Stomach (tissue), 8 donors: ENCODE measurements at regions not wholly inside any gene's neighbourhood (a gene's known extent, or its start where the extent isn't known, plus 50 kb on each side); places are given as distances from the start of the nearest gene placed in this dataset.

Experiments
- DNase-seq, 2 donors: peaks; one replicate each; pipeline versions ENCODE4 v3.0.0 to v3.0.0-alpha.2; 2013 to 2019
- H3K27ac ChIP-seq, 5 donors: fragments of 200-600 bp in 4 of 5; sonication (generic) in 4 of 5; one replicate each; pipeline ENCODE4 v1.5.1; 2013 to 2019; ENCODE audit warnings: mild to moderate bottlenecking in 1 of 5, moderate library complexity in 1 of 5
- H3K27me3 ChIP-seq, 3 donors: fragments of 200-600 bp; sonication (generic); one replicate each; pipeline ENCODE4 v1.5.1; 2017 to 2019; ENCODE audit warnings: mixed run types in 1 of 3
- H3K36me3 ChIP-seq, 4 donors: fragments of 200-600 bp; sonication (generic); 1 replicate in 3 of 4; 2 replicates in 1 of 4; pipeline ENCODE4 v1.5.1; 2016 to 2019
- H3K4me1 ChIP-seq, 4 donors: fragments of 200-600 bp; sonication (generic); one replicate each; pipeline ENCODE4 v1.5.1; 2016 to 2019
- H3K4me3 ChIP-seq, 4 donors: fragments of 200-600 bp; sonication (generic) in 3 of 4; one replicate each; pipeline ENCODE4 v1.5.1; 2016 to 2019; ENCODE audit warnings: mild to moderate bottlenecking in 1 of 4
- H3K9me3 ChIP-seq, 4 donors: fragments of 200-600 bp; sonication (generic); one replicate each; pipeline ENCODE4 v1.5.1; 2016 to 2019
- CTCF ChIP-seq, 7 experiments: fragments of 450-650 bp in 4 of 7; fragments of 200-600 bp in 3 of 7; sonication (generic) in 3 of 7; IDR thresholded peaks; one replicate each; pipeline ENCODE4 v1.5.1; 2016 to 2019; ENCODE audit warnings: antibody characterized with exemption in 7 of 7, control low read depth in 2 of 7, mild to moderate bottlenecking in 1 of 7
- EP300 ChIP-seq: sonication (generic); formaldehyde crosslinking; IDR thresholded peaks from one replicate; pipeline ENCODE4 v1.6.1; 2017; ENCODE audit warnings: antibody characterized with exemption
- POLR2A ChIP-seq, 4 donors: fragments of 450-650 bp; IDR thresholded peaks; one replicate each; pipeline ENCODE4 v1.6.1; 2016; ENCODE audit warnings: antibody characterized with exemption in 4 of 4, control low read depth in 2 of 4, mild to moderate bottlenecking in 1 of 4, moderate library complexity in 1 of 4
- POLR2AphosphoS5 ChIP-seq, 3 donors: sonication (generic); formaldehyde crosslinking; IDR thresholded peaks; one replicate each; pipeline ENCODE4 v1.6.1; 2016; ENCODE audit warnings: antibody characterized with exemption in 3 of 3
- WGBS, 5 donors: extraction: QIAGEN DNeasy Blood & Tissue Kit in 3 of 5; methylation state at CpG; one replicate each; pipeline versions ENCODE4 v1.1.5 to v1.1.7; 2013 to 2018; 5-methylcytosine and 5-hydroxymethylcytosine counted together
- intact Hi-C: fragments of 100-400 bp; cut with DNase I; formaldehyde crosslinking; loops from one replicate; pipeline ENCODE4 v1.15.1; 2023; ENCODE audit warnings: low total_unique reads
- donor health status: healthy with polysubstance abuse.
- donor health status: Bipolar disorder and iron deficiency.
- donor health status: healthy.

DNA sequence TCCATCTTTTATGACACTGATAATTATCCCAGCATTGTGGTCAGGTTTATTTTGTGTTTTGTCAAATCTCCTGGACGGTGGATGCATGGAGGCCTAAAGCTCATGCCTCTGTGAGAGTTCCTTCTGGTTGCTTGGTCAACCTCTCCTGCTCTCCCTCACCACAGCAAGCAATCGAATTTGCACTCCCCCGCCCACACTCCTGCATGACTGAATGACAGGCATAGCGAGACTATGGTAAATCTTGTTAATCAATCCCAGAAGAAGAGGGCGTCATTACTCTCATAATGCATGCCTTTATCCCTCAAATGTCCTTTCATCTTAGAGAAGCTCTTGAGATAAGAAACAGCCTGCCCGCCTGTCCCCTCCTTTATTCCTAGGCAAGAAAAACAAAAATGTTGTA lies 1215.0 kb upstream of the CDH9 start:
- no peaks in the 10 kb centered on the region for H3K4me1 ChIP-seq
- TF ChIP-seq POLR2AphosphoS5 (IDR thresholded peaks at IDR 0.05) = no peak
- no peak for TF ChIP-seq CTCF (IDR thresholded peaks at IDR 0.05)
- no peak for TF ChIP-seq EP300
- no peak for TF ChIP-seq POLR2A (IDR thresholded peaks at IDR 0.05)
- no peaks in the 10 kb centered on the region for H3K27me3 ChIP-seq
- intact Hi-C loops = no loop called here
- H3K4me3 ChIP-seq = no peak overlapping the region
- H3K36me3 ChIP-seq = no peaks in the 10 kb centered on the region
- WGBS, 5 donors = 71 to 83% (median 79%) methylated on average over 6 of the region's 6 CpGs
- DNase-seq = no peak
- H3K27ac ChIP-seq = no peak overlapping the region
- peaks cover 0 to 9% (median 0%) of the 10 kb centered on the region in 4 donors for H3K9me3 ChIP-seq

DNA sequence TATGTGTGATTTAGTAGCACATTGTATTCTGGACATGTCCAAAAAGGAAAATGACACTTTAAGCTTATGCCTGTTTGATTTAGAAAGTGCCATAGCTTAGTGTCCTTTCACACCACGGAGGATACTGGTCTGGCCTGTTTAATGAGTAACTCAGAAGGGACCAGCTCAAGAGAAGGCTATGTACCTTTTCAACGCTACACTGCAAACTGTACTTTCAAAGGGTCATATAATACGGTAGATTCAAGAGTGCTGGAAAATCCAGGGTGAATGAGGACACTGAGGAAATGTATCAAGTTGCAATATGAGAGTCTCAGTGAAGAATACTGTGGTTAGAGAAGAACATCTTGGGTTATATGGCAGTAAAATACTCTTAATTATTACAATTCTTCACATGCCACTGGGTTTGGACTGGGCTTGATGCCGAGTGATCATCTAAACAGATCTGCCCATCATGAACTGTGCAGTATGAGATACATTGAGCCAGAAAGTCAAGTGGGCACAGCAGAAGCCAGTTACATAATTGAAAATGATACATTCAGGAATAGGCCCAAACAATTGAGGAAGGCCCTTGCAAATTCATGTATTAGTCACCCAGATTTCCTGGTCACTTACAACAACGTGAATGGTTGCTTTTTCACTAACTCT lies 1211.5 kb upstream of the CDH9 start:
- H3K4me1 ChIP-seq = no peaks in the 10 kb centered on the region
- H3K4me3 ChIP-seq = no peak overlapping the region
- TF ChIP-seq POLR2AphosphoS5 (IDR thresholded peaks at IDR 0.05) = no peak
- TF ChIP-seq CTCF (IDR thresholded peaks at IDR 0.05) = no peak
- no peak for TF ChIP-seq POLR2A (IDR thresholded peaks at IDR 0.05)
- no peak for TF ChIP-seq EP300
- intact Hi-C loops = no loop called here
- H3K36me3 ChIP-seq = no peaks in the 10 kb centered on the region
- H3K27ac ChIP-seq = no peak overlapping the region
- peak in 1 of 2 donors; percentile 3 for DNase-seq
- H3K9me3 ChIP-seq = peaks cover 0 to 12% (median 0%) of the 10 kb centered on the region in 4 donors
- 63 to 76% (median 67%) methylated on average over 5 of the region's 5 CpGs for WGBS, 5 donors
- H3K27me3 ChIP-seq = no peaks in the 10 kb centered on the region

GRCh38 chr5:28234356-28234968 lies 1196.1 kb upstream of the CDH9 start:
- 67 to 86% (median 79%) methylated on average over 1 of the region's 1 CpG for WGBS, 5 donors
- H3K9me3 ChIP-seq = no peaks in the 10 kb centered on the region
- no peaks in the 10 kb centered on the region for H3K4me1 ChIP-seq
- H3K27me3 ChIP-seq = no peaks in the 10 kb centered on the region
- H3K4me3 ChIP-seq = no peak overlapping the region
- no peak for DNase-seq
- intact Hi-C loops = no loop called here
- no peaks in the 10 kb centered on the region for H3K36me3 ChIP-seq
- TF ChIP-seq POLR2A (IDR thresholded peaks at IDR 0.05) (no peak), POLR2AphosphoS5 (IDR thresholded peaks at IDR 0.05) (no peak), CTCF (IDR thresholded peaks at IDR 0.05) (no peak), EP300 (no peak)
- H3K27ac ChIP-seq = no peak overlapping the region

DNA sequence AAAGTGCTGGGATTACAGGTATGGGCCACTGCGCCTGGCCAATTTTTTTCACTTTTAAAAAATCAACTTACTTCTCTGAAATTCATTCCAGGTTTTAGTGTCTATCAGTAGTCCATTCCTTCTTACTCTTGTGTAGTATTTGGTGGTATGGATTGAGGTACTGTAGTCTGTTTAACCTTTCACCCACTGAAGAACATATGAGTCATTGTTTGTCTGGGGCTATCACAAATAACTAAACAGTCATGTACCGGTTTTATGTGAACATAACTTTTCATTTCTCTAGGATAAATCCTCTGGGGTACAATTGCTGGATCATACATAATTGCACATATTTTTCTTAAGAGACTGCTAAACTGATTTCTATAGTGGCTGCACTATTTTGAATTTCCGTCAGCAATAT lies 1188.0 kb upstream of the CDH9 start:
- no peaks in the 10 kb centered on the region for H3K9me3 ChIP-seq
- intact Hi-C loops = no loop called here
- TF ChIP-seq POLR2AphosphoS5 (IDR thresholded peaks at IDR 0.05) (no peak), POLR2A (IDR thresholded peaks at IDR 0.05) (no peak), CTCF (IDR thresholded peaks at IDR 0.05) (no peak), EP300 (no peak)
- no peak for DNase-seq
- H3K4me3 ChIP-seq = no peak overlapping the region
- WGBS, 5 donors = 76 to 83% (median 81%) methylated on average over 3 of the region's 3 CpGs
- no peaks in the 10 kb centered on the region for H3K4me1 ChIP-seq
- H3K27ac ChIP-seq = no peak overlapping the region
- no peaks in the 10 kb centered on the region for H3K36me3 ChIP-seq
- no peaks in the 10 kb centered on the region for H3K27me3 ChIP-seq
